HG02678 (cell line): ENCODE measurements at regions not wholly inside any gene's neighbourhood (a gene's known extent, or its start where the extent isn't known, plus 50 kb on each side); places are given as distances from the start of the nearest gene placed in this dataset.

Experiments used
- ATAC-seq: cut with Tn5 transposase; IDR thresholded peaks from one replicate; pipeline ENCODE4 v1.9.1; 2021; ENCODE audit warnings: mild to moderate bottlenecking, moderate library complexity; ENCODE audit not compliant: unreplicated experiment

DNA sequence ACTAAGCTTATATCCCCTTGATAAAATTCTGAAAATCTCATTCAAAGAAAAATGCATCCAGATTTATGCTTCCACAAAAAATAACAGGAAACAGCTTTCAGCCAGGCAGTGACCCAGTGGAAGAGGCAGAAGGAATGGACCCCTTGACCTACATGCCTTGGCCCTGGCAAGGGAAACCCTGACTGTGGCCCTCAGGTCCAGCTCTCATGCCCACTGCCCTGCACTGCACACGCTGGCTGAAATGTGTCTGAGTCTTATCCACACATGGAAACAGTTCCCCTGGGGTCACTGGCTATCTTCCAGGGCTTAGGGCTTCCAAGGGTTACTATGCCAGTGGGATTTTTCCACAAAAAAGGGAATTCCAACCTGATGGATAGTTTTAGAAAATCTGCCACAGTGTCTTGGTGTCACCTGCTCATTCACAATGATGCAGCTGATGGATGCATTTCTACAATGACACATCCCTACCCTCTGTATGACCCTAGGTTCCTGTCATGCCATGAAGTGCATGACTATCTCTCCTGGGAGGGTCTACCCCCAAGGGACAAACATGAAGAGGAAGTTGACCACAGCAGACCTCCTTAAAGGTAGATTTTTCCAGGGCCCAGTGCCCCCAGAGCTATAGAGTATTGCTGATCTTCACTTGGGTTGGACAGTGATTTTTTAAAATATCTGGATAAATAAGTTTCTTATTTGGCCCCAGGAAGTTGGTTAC is 121.9 kb upstream of the CD93 start:
- no peak for ATAC-seq

DNA sequence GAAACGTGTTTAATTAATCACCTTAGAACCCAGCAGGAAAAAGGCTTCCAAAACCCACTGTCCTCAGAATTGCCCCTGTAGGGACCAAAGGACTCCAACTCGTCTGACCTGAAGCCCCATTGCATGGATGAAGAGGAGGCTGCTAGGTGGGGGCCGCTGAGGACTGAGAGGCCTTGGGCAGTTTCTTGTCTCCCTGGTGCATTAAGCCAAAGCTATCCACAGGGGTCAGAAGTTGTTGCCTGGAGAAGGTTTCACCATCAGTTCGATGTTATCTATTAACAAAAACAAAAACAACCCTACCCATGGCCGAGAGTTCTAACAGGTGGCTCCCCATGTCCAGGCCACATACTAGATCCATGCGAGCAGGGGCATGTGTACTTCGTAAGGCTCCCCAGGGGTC is 120.9 kb upstream of the CD93 start:
- ATAC-seq, result no peak

DNA sequence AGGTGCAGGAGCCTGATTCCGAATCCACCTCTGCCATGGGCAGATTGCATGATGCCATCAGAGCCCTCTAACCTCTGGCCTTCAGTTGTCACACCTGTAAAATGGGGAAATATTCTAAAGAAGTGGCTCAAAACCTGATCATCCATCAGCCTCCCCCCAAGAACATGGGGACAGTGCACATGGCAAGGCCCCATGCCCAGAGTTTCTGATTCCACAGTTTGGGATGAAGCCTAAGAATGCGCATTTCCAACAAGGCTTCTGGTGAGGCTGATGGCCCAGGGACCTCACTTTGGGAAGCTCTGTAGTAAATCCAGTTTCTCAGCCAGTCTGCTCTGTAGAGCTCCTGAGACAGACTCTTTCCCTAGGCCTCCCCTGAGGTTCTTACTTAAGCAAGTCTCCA is 119.9 kb upstream of the CD93 start:
- no peak for ATAC-seq

DNA sequence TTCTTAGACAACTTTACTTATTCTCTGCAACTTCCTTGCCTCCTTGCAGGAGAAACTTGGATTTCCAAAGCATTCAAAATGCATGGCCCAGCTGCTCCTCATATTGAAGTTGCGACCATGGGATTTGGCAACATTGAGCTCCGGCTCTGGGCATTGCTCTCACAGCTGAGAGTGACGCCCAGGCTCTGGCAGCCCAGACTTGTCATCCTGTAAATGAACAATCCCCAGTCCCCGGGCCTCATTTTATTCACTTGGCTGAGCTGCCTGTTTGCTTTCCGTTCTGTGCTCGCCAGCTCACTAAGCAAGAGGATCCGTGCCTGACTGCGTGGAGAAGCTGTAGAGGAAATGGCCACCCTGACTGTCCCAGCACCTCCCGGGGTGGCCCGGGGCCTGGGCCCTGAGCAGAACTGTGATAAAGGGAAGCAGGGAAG is 119.5 kb upstream of the CD93 start:
- no peak for ATAC-seq

DNA sequence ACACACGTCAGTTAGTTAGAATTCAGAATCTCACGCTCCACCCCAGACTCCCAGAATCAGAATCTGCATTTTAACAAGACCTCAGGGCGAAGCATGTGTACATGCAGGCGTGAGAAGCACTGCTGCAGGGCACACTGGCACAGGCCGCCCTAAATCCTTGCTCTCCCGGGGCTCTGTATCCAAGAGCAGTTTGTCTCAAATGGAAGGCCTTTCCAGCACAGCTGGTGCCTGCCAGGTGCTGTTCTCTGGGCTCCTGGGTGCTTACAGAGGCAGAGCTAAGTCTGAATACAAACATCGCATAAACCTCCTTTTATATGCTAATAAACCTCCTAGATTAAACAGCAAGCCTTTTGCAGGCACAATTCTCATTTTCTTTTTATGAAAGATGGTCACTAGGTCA is 119.1 kb upstream of the CD93 start:
- no peak for ATAC-seq

DNA sequence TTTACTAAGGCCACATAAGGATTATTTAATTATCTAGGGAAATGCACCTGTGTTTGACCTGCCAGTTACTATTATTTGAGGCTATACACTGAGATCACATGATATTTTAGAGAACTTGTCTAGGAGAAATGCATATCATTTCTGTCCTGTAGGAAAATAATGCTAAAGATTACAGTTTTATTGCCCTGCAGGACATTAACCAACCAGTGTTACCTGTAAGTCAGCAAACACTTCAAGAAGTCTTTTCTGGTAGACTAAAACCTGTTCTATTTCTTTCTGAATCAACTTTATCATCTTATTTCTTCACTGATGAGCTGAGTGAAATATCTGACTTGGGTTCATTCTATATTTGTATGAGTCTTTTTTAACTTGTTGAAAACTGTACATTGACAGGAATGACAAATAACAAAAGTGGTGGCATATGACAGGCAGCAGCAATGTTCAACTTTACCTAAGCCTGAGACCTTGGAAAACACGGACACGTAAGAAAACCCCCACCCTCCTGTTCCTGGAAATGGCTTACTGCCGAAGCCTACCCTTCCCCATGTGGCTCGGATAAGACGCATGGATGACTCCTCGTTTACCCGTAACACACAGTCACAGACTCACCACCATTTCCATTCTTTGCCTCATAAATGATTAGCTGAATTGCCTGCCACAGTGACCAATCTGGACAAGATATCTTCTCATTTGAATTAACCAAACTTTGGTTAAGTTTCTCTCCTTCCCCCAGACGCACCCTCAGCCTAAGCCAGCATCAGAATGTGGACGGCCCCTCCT is 118.0 kb upstream of the CD93 start:
- no peak for ATAC-seq

DNA sequence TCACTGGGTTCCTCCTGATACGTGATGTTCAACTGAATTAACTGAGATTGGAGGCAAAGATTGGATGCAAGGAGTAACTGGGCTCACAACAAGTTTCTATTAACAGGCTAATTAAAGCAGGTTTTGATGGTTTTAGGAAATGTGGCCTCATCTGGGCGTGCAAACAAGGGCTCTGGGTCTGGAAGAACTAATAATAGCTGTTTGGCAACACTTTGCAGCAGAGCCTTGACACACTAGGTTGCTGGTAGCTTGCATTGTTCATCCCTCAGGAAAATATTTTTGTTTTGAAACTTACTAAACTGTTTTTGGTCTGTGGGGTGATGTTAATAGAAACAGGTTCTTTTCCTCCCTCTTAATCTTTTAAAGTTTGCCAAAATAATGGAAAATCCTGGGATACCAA is 117.2 kb upstream of the CD93 start:
- no peak for ATAC-seq

DNA sequence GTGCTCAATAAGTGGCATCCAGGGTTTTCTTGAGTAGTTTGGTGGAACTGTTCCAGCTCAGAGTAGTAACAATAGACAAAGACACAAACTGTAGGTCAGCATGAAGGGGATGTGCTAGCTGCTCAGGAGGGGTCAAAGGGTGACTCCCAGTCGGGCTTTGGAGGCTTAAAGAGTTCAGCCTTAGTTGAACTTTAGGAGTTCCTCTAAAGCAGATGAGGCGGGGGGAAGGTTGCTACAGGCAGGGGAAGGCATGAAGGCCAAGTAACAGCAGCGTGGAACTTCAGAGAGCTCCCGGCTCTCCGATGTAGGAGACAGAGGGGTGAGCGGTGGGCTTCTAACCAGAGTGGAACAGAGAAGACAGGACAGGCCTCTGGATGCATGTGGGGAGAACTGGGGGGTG is 115.5 kb upstream of the CD93 start:
- no peak for ATAC-seq

DNA sequence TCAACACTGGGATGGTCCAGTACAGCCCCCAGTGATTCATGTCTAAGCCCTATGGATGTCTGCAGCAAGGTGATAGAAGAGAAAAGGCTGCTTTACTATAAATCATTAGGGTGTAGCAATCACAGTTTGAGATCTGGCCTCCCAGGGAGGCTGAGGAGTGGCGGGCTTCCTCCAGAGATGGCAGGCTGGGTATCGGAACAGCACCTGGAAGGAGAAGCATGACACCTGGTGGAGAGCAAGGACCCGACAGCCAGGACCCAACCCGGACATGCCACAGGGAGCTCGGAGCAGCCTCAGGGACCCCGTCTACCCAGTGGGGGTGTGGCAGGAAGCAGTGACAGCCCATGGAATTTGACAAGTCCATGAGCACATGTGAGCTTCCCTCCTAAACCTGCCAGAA is 114.8 kb upstream of the CD93 start:
- ATAC-seq, result no peak

DNA sequence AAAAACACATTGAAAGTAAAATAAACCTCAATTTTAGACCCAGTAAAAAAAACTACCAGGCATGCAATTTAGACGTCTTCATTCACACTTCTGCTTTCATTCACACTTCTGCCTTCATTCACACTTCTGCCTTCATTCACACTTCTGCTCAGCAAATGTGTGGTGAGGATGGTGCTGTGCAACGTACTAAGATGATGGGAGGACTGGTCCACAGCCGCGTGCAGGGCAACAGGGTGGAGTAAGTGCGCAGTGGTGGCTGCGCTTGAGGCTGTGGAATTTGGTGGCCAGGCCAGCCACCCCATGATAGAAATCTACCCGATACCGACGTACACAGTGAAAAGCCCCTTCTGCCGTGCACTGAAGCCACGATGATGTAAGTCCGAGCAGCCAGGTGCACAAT is 114.3 kb upstream of the CD93 start:
- no peak for ATAC-seq

DNA sequence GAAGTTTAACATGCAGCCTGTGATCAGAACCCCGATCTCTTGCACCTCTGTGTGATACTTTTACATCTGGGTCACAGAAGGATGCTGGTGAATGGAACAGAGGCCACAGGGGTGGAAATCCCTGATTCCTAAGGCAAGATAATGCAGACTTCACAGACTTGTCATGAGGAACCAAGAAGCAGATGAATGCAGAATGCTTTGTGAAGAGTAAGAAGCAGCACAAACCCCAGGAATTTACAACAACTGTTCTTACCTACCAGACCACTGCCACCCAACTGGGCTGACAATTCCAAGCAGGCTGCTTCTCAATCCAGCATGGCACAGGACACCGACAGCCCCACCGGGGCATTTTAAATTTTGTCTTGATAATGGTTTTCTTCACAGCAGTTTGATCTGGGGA is 113.2 kb upstream of the CD93 start:
- ATAC-seq, result no peak

DNA sequence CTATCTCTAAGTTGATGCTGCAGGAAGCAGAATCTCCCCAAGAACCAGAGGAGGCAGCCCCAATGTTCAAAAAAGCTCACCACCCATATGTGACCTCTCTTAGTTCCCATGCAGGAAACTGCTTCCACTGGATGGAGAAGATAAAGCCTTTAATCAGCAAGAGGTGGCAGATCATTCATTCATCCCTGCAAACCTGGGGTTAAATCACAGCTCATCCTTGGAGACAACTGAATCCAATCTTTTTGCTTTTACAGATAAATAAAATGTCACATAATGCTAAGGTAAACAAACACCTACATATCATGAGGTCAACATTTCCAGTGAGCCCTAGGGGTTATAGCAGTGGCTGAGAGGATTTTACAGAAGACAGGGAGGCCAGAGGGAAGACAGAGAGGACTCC is 112.7 kb upstream of the CD93 start:
- no peak for ATAC-seq

DNA sequence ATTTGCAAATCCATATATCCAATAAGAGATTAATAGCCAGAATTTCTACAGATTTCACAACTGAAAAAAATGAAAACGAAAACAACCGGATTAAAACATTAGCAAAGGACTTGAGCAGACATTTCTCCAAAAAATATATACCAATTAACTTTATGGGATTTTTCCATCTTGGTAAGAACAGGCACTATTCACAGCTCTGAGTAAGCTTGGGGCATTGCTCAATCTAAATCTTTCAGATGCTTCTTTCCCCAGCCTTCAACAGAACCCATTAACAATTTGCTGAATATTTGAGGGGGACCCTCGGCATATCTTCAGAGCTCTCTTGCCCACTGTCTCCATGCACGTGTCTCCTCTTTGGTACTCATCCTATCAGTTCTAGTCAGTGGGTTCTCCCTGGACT is 111.7 kb upstream of the CD93 start:
- no peak for ATAC-seq

DNA sequence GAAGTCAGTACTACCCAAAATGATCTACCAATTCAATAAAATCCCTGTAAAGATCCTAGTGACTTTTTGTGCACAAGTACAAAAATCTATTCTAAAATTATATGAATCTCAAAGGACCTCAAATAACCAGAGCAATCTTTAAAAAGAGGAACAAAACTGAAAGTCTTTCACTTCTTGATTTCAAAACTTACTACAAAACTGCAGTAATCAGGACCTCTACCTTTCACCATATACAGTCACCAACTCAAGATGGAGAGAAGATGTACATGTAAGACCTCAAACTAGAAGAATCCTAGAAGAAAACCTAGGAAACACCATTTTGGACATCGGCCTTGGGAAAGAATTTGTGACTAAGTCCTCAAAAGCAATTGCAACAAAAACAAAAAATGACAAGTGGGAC is 109.5 kb upstream of the CD93 start:
- ATAC-seq, result no peak

DNA sequence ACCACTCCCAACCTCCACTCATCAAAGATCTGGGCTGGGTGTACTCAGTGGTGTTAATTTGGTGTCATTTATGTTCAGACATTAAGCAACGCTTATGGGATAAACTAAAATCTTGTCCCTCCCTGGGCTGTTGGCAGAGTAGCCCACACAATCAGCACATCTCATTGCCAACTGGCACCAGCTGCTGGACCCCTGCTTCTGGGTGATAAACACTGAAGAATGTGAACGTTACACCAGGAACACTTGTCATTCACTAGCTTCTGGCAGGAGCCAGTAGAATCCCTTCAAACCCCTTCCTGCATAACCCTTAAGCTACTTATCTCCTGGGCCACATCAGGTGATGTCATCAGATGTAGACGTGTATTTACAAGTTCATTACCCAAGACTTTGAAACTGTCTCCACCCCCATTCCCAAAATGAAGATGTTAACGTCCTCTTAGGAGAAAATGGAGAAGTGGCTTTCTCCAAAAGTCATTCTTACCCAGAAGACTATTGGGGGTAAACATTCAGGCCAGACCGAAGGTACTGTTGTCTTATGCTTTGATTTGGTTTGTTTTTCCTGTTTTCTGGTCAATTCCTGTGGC is 107.8 kb upstream of the CD93 start:
- ATAC-seq, result no peak

DNA sequence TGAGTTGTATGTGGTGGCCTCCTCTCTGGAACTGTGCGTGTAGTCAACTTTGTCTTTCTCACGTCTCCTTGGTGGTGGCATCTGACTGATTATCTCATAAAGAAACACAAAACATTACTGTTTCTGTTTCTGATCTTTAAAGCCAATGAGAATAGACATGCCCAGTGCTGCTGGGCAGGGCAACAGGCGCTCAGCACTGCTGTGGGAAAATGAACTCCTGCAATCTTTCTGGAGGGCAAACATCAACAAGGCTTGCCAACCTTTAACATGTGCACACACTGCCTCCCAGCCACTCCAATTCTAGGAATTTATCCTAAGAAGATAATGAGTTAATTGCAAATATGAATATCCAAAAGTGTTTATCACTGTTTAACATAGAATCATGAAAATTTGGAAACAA is 106.3 kb upstream of the CD93 start:
- ATAC-seq, result no peak

DNA sequence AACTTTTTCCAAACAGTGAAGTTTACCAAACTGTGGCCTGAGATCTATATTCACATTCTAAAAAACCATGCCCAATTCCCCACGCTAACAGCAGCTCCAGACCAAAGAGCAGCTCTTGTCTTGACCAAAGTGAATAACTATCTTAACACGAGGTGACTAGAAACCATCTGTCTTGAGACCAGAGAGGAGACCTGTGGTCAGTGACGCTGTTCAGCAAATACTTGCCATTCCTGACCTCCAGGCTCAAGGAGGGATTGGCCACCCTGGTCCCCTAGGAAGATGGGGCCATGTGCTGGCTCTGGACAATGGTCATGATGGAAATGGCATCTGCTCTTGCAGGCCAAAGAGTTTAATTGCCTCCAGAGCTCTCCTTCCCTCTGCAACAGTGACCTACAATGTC is 104.4 kb upstream of the CD93 start:
- ATAC-seq, result no peak

DNA sequence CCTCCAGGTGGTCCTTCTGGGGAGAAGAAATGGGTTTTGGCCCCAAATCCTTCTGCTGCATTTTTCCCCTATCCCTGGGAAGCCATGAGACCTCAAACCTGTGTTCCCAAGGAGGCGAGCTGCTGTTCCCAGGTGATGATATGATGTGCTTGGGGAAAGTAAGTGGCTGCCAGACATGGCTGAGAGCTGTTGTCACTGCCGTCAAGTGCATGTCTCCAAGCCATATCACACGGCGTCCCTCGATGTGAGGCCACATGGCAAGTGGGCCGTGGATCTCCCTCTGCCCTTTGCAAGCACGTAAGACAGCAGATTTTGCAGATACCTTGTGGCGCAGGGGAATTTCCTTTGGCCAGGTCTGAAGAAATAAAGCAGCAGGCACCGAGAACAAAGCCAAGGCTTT is 103.7 kb upstream of the CD93 start:
- ATAC-seq, result no peak

DNA sequence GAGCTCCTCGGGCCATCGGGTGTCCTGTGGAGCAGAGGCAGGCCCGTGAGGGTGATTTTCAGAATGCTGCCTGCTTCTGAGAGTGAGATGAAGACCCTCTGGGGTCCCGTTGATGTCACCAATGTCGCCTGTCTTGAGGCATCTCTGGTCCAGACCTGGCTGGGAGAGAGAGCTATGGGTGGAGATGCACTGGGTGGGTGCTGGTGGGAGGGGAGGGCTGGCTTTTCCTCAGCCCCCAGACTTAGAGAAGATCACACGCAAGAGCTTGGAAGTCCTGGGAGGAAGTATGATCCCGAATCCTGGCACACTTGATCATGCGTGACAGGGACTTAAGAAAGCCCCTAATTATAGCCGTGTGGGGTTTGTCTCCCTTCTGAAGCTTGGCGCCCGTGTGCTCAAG is 103.2 kb upstream of the CD93 start:
- ATAC-seq, result no peak

DNA sequence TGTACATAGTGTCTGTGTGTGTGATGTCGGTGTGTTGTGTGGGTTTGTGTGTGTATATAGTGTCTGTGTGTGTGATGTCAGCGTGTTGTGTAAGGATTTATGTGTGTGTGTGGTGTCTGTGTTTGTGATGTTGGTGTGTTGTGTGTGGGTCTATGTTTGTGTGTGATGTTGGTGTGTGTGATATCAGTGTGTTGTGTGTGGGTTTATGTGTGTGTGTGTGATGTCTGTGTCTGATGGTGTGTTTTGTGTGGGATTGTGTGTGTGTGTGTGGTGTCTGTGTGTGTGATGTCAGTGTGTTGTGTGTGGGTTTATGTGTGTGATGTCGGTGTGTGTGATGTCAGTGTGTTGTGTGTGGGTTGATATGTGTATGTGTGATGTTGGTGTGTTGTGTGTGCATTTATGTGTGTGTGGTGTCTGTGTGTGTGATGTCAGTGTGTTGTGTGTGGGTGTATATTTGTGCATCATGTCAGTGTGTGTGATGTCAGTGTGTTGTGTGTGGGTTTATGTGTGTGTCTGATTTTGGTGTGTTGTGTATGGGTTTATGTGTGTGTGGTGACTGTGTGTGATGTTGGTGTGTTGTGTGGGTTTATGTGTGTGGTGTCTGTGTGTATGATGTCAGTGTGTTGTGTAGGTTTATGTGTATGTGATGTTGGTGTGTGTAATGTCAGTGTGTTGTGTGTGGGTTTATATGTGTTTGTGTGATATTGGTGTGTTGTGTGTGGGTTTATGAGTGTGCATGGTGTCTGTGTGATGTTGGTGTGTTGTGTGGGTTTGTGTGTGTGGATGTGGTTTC is 102.4 kb upstream of the CD93 start:
- no peak for ATAC-seq

DNA sequence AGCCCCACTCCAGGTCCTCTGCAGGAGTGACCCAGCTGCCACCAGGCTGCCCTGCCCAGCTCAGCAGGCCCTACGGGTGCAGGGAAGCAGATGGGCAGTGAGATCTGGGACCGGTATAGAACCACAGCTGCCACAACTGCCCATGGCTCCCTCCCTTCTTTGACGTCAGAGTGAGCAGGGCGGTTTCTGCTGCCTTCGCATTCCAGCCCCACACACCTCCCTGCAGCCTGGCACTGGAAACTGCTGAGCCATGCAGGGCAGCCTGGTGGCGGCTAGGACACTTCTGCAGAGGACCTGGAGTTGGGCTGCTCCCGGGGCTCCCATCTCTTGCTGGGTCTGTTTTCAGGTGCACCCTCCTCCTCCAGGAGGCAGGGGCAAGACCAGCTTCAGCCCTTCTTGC is 101.6 kb upstream of the CD93 start:
- ATAC-seq, result no peak

DNA sequence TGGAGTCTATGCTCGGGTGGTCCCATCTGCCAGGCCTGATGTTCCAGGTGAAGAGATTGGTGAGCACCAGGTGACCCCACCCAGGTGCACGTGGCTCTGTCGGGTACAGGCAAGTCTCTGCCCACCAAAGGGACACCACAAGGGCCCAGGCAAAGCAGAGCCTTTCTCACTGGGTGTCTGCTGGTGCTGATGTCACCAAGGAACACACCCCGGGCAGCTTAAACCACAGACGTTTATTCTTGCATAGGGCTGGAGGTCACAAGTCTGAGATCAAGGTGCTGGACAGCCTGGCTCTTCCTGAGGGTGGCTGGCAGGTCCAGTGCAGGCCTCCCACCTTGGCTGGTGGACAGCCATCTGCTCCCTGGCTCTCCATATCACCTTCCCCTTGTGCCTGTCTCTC is 100.7 kb upstream of the CD93 start:
- ATAC-seq, result no peak
